Hippocampal formation (tissue), 2 donors: ENCODE measurements at regions not wholly inside any gene's neighbourhood (a gene's known extent, or its start where the extent isn't known, plus 50 kb on each side); places are given as distances from the start of the nearest gene placed in this dataset.

Source experiments
- DNase-seq, 2 donors: peaks; one replicate each; lab custom pipeline; 2025; lab: John Stamatoyannopoulos, UW

- DNase-seq: peak; percentile 30 to 68
These were observed 267.9 kb upstream of the GHITM start for GRCh38 chr10:83871187-83872081.

GRCh38 chr10:83880252-83880791, 259.0 kb upstream of the GHITM start:
- DNase-seq: no peak

- peak; percentile 6 to 70 for DNase-seq
These were observed 257.6 kb upstream of the GHITM start for GRCh38 chr10:83881661-83882060.

GRCh38 chr10:83886871-83887270, 252.4 kb upstream of the GHITM start:
- no peak for DNase-seq

- no peak for DNase-seq
These were observed 246.6 kb upstream of the GHITM start for GRCh38 chr10:83892737-83893136.

- DNase-seq: no peak
These were observed 243.1 kb upstream of the GHITM start for GRCh38 chr10:83896219-83896618.

GRCh38 chr10:83897626-83898025, 241.7 kb upstream of the GHITM start:
- no peak for DNase-seq

- no peak for DNase-seq
These were observed 230.8 kb upstream of the GHITM start for GRCh38 chr10:83908506-83908905.

- DNase-seq: no peak
These were observed 230.3 kb upstream of the GHITM start for GRCh38 chr10:83909001-83909400.

GRCh38 chr10:83915801-83916200, 223.5 kb upstream of the GHITM start:
- DNase-seq: no peak

- DNase-seq: peak in 1 of 2 donors; percentile 4
These were observed 221.5 kb upstream of the GHITM start for GRCh38 chr10:83917537-83918506.

GRCh38 chr10:83919187-83919586, 220.1 kb upstream of the GHITM start:
- no peak for DNase-seq

- DNase-seq: no peak
These were observed 217.1 kb upstream of the GHITM start for GRCh38 chr10:83921984-83922860.

GRCh38 chr10:83925133-83925532, 214.2 kb upstream of the GHITM start:
- no peak for DNase-seq

- DNase-seq: no peak
These were observed 212.7 kb upstream of the GHITM start for GRCh38 chr10:83926606-83927005.

GRCh38 chr10:83927166-83927565, 212.1 kb upstream of the GHITM start:
- no peak for DNase-seq

GRCh38 chr10:83929399-83929798, 209.9 kb upstream of the GHITM start:
- DNase-seq: no peak

- no peak for DNase-seq
These were observed 207.6 kb upstream of the GHITM start for GRCh38 chr10:83931669-83932068.

- no peak for DNase-seq
These were observed 207.1 kb upstream of the GHITM start for GRCh38 chr10:83932245-83932644.

- DNase-seq: no peak
These were observed 205.2 kb upstream of the GHITM start for GRCh38 chr10:83934062-83934461.

- no peak for DNase-seq
These were observed 204.5 kb upstream of the GHITM start for GRCh38 chr10:83934641-83935338.
